Spleen (tissue), 7 donors: ENCODE measurements at regions not wholly inside any gene's neighbourhood (a gene's known extent, or its start where the extent isn't known, plus 50 kb on each side); places are given as distances from the start of the nearest gene placed in this dataset.

Source experiments
- CTCF ChIP-seq, 11 experiments: fragments of 200-600 bp in 7 of 11; fragments of 450-650 bp in 4 of 11; sonication (generic) in 4 of 11; IDR thresholded peaks in 8 of 11; conservative IDR thresholded peaks in 3 of 11; 1 replicate in 7 of 11; 2 replicates in 4 of 11; pipeline versions ENCODE4 v1.4.0 to v1.8.0; 2016 to 2021; ENCODE audit warnings: antibody characterized with exemption in 11 of 11, inconsistent platforms in 4 of 11, mild to moderate bottlenecking in 1 of 11
- POLR2A ChIP-seq, 3 donors: fragments of 450-650 bp; IDR thresholded peaks; one replicate each; pipeline ENCODE4 v1.5.1; 2017; ENCODE audit warnings: antibody characterized with exemption in 3 of 3, mild to moderate bottlenecking in 1 of 3
- POLR2AphosphoS5 ChIP-seq, 3 donors: sonication (generic); formaldehyde crosslinking; IDR thresholded peaks; one replicate each; pipeline ENCODE4 v1.5.1; 2017; ENCODE audit warnings: antibody characterized with exemption in 3 of 3
- donor health status: DM: no; HTN: no; CAD: no; lungs with moderate emphysema.
- donor health status: DM: no; HTN: no; CAD: no.
- donor health status: DM: no; HTN: no; CAD: no.

GRCh38 chr2:128439791-128440665 lies 121.4 kb upstream of the HS6ST1 start:
- no peak for TF ChIP-seq POLR2AphosphoS5 (IDR thresholded peaks at IDR 0.05)
- no peak for TF ChIP-seq POLR2A (IDR thresholded peaks at IDR 0.05)
- no peak for TF ChIP-seq CTCF (IDR thresholded peaks at IDR 0.05 in 8 of 11, conservative IDR thresholded peaks at IDR 0.05 in 3 of 11)
